ENCODE measurements at regions not wholly inside any gene's neighbourhood (a gene's known extent, or its start where the extent isn't known, plus 50 kb on each side); places are given as distances from the start of the nearest gene placed in this dataset.

- TF ChIP-seq POLR2AphosphoS5 (IDR thresholded peaks at IDR 0.05; ENCODE audit: low read depth, low read length), result no peak
- TF ChIP-seq SMC3 (IDR thresholded peaks at IDR 0.05; ENCODE audit: low read depth, low read length), result no peak
- TF ChIP-seq CTCF (IDR thresholded peaks at IDR 0.05), result no peak
- TF ChIP-seq IRF3 (IDR thresholded peaks at IDR 0.05; ENCODE audit: low read depth, low read length), result no peak
- TF ChIP-seq EZH2phosphoT487 (IDR thresholded peaks at IDR 0.05; ENCODE audit: borderline replicate concordance, low read depth), result no peak
- TF ChIP-seq YY1 (IDR thresholded peaks at IDR 0.05; ENCODE audit: low read depth), result no peak
- no peak for TF ChIP-seq RAD21 (IDR thresholded peaks at IDR 0.05; ENCODE audit: low read length)
- TF ChIP-seq FOXM1 (IDR thresholded peaks at IDR 0.05; ENCODE audit: low read depth), result no peak
- no peak for TF ChIP-seq MAX (IDR thresholded peaks at IDR 0.05; ENCODE audit: low read depth)
Measured at GRCh38 chr5:130693509-130693908, 471.5 kb downstream of the HINT1 start.
